NK-92 treated with Interleukin-12 subunit alpha and Interleukin-12 subunit beta, amount 100 ng/mL, for 24 hours (cell line): ENCODE measurements at regions not wholly inside any gene's neighbourhood (a gene's known extent, or its start where the extent isn't known, plus 50 kb on each side); places are given as distances from the start of the nearest gene placed in this dataset.

Experiments used
- DNase-seq: peaks from one replicate; lab custom pipeline; 2025; lab: John Stamatoyannopoulos, UW

DNA sequence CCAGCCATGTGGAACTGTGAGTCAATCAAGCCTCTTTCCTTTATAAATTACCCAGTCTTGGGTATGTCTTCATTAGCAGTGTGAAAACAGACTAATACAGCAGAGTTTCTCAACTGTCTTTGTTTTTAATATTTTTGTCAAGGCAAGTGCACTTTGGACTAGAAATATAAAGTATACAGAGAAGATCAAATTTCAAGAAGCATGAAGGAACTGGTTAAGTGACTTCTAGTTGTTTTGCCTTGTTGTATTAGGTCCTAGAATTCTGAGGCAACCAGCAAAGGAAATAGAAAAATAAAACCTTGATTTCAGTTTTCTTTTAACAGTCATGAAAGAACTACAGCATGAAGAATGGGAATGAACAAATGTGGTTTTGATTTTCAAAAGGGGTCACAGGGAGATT lies 131.1 kb upstream of the PTGFR start:
- no peak for DNase-seq

DNA sequence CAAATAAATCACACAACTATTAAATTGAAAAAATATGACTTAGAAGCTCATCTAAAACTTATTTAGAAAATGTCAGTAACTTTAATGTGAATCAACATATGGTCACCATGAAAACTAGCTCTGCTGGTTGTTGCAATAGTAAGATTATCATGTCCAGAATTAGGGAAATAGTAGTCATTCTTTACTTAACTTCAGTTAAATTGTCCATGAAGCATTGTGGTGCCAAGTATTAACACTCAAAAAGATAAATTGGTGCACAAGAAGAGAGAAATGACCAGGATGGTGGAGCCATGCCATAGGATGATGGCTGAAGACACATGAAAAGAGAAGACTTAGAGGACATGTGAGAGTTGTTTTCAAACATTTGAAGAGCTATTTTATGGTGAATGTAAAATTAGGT lies 130.2 kb upstream of the PTGFR start:
- DNase-seq, result no peak

DNA sequence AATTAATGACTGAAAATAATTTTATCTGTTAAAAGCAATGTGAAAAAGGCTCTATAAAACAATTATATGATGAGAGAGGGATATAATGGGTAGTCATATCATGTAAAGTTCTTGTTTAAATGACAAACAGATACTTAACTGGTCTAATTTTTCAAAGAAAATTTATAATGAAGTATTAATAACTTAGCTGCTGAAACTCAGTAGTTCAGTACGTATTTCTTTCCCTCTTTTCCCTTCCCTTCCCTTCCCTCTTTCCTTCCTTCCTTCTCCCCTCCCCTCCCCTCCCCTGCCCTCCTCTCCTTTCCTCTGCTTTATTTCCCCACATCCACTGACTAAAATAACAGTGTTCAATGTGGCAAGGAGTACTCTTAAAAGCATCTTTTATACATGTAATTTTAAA lies 123.1 kb upstream of the PTGFR start:
- DNase-seq, result no peak

DNA sequence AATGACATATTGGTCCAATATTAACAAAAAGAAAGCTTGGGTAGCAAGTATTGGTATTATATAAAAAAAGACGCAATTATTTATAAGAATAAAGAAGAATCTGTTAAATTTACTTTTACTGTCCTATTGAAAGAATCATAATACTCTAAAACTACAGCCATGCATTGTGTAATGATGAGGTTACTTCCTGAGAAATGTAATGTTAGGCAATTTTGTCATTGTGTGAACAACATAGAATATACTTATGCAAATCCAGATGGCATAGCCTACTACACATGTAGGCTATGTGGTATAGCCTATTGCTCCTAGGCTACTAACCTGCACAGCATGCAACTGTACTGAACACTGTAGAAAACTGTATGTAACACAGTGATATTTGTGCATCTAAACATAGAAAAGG lies 121.2 kb upstream of the PTGFR start:
- no peak for DNase-seq

DNA sequence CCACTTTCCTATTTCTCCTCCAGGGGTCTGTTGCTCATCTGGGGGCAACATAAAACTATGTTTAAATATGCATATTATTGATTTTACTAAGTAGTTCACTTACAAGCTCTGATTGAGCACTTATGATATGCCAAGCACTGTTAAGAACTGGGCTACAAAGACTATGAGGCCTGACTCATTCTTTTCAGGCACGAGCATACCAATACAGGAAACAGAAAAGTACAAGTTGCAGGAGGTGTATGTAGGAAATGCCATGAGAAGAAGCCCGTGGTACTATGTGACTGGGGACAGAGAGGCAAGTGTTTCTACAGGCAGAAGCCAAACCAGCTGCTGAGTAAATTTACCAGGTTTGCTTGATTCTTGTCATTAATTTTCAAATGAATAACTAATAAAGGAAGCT lies 120.4 kb upstream of the PTGFR start:
- DNase-seq, result peak; percentile 17

DNA sequence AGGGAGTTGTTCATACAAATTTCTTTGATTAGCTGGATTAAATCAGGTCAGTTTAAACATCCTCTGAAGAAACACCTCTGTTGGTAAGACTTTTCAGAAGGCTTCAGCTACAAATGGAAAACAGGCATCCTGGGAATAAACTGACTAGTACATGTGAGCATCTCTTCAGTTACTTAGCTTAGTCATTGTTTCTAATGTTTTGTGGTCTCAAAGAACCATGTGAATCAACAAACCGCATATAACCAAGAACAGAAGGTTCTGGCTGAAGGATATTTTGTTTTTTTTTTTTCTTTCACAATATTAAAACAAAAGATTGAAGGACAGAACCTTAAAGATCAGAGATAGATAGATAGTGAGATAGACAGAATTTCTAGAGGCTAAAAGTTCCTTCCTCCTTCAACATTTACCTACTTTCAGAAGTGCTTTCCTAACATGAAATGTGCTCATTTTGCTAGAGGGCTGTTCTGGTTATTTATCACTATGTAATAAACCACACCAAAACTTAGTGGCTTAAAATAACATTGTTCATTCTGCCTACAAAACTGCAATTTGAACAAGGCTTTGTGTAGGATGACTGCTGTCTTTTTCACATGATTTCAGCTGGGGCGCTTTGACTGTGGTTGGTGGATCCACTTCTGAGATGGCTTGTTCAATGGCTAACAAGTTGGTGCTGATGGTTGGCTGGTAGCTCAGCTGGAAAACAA lies 119.8 kb upstream of the PTGFR start:
- DNase-seq, result no peak

DNA sequence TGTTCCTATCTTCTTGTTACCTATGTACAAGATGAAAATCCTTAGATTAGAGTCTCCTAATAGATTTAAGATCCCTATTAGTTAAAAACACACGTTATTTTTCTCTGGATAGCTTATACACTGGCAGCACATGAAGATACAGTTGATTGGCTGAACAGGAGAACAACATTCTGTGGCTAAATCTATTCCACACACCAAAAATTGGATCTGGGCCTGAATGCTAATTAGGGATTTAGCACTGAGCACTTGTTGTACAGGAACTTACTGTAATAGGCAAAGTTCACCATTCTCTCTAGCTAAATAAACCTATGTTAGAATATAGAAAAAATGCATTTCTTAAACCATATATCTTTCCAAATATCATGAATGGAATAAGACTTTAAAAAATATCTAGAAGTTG lies 117.1 kb upstream of the PTGFR start:
- DNase-seq, result no peak

DNA sequence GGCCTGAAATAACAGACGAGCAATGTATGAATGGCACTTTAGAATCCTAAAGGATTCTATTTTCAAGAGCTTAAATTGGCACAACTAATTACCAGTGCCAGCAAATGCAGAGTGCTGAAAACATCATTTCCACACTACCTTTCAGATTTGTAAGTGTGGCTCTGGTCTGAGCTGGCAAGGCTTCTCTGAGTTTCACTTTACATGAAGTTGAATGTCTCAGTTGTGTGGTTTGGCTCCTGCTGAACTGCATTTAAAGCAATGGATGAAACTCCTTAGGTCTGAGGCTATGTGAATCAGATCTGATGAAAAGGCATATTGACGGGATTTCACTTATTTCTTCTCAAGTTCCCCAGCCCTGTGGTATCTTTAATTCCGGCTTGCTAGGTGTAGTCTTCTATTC lies 114.8 kb upstream of the PTGFR start:
- no peak for DNase-seq

DNA sequence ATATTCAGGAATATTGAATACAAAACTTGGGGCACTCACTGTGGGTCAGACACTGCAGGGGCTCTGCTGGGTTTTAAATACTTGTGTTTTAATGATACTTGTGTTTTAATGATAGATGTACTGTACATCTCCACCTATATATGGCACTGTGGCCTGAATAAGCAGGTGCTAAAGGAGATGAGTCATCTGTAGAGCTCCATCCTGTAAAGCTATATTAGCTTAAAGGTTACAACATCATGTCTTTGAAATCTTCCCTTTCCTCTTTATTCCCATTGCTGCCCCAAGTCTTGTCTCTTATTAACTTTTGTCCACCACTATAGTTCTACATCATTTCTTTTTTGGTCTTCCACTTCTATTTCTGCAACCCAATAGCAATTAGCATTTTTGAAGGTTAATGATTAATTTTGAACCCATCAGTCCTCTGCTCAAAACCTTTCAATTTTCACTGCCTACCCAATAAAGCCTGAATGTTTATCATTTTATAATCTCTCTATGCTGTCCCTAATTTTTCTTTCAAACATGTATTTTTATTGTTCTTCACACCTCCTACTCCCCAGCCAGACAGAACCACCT lies 113.3 kb upstream of the PTGFR start:
- DNase-seq, result no peak

DNA sequence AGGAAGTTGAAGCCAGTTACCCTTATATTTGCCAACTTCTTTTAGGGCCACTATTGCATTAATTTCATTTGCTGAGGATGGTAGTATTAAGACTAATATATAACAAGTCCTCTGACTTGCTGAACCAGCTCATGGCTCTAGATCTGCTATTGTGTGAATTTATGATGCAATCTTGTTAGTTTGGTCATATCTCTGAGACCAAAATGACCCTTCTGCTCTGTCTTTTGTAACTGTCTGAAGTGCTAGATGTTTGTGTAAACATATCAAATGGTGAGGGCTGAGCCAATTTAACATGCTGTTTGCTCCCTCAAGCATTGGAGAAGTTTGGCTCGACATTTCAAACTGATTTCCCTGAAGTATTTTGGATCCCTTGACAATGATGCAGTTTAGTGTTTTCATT lies 106.9 kb upstream of the PTGFR start:
- DNase-seq, result no peak

DNA sequence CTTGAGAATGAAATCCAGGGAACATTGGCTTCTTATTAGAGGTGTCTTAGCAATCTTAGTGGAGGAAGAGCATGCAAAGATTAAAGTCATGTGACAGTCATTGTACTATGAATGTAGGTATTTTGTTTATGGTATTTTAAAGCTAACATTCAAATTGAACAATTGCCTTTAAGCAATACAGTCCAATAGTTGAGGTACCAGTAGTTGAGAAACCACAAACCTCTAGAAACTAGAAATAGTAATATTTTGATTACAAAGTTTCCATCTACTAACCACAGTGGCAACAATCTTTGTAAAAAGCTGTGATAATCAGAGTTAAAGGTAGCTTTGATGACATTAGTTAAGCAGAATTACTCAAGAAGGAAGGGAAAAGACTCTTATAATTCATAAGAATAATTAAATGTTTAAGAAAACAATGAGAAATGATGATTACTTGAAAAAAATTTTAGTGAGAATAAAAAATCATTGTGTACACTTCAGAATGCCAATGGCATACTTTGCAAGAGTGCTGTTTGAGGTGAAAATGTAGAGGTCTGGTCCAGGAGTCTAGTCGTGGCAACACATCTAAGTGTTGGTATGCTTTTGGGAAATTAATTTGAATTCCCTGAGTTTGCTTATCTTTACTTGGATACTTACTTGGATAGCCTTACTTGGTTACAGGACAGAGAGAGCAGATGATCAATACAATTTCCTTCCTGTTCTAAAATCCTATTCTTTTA lies 104.9 kb upstream of the PTGFR start:
- DNase-seq, result no peak

DNA sequence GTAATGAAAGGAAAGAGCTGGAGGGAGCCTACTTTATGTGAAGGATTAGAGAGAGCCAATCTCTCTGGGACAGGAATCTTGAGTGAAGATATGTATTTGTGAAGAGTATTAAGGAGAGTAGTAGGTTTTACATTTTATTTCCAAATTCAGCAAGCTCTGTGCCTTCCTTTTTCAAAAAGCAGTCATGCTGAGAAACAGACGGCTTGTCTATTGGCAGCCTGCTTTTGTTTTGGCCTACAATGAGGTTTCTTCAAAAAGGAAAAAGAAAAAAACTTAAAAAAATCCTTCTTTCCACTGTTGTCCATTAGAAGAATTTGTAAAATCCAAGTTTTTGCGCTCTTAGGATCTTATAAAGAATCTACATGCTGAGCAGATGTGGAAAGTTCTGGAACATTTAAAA lies 103.6 kb upstream of the PTGFR start:
- DNase-seq, result no peak

DNA sequence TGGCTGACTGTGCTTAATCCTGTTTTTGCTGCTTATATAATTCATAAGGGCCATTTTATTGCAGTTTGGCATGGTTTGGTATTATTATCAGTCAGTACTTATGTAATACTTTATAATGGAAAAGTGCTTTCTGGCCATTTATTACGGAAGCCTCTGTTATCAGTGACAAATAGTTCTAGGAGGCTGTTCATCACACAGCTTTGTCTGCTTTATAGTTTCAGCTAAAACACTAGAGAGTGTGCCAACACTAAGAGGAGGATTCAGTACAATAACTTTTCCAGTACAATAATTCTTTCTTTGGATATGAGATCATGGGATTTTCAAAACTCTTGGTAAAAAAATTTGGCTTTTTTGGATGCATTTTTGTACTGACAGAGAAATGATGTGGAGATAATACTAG lies 102.9 kb upstream of the PTGFR start:
- DNase-seq, result no peak

DNA sequence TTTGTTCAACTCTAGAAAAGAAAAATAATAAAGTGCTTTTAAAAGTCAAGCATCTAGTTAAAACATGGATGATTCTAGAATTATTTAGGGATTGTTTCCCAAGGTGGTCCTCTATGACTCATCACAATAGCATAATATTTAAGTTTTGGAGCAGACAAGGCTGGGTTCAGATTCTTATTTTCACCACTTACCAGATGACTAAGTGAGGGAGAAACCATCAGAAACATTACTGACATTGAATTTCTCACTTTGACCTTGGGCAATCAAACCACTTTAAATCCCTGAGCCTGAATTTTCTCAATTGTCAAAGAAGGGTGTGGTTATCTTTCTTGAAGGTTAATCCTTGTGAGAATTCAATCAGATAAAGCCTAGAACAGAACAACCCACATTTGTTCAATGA lies 102.5 kb upstream of the PTGFR start:
- DNase-seq, result no peak

DNA sequence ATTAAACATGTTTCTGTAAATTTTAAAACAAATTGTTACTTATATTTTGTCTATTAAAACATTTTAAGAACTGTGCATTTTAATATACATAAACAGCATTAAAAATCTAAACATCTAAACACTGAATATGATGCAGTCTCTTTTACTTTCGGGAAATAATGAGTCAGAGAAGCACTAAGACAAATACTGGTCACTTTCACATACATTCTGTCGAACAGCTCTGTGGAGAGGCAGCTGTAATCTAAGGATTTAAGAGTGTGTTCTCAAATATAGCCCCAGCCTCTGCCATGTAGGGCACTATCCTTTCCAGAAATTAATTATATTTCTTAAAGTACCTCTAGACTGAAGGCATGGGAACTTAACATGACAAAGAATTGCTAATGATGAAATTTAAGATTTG lies 89.6 kb upstream of the PTGFR start:
- DNase-seq, result no peak

DNA sequence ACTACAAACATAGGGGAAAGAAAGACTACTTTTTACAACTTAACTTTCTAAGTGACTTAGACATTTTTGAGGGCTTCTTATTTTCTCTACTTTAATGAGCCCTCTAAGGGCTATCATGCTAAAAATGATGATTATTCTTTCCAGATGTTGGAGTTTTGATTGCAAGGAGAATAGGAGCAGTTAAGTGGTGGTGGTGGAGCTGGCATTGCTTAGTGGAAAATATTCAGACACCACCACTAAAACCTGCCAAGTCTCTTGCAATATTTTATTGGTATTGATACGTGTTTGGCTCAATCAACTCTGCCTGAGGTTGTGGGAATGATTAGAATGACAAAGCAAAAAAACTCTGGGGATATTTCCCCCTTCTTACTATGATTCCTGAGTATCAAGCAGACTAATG lies 82.6 kb upstream of the PTGFR start:
- no peak for DNase-seq

DNA sequence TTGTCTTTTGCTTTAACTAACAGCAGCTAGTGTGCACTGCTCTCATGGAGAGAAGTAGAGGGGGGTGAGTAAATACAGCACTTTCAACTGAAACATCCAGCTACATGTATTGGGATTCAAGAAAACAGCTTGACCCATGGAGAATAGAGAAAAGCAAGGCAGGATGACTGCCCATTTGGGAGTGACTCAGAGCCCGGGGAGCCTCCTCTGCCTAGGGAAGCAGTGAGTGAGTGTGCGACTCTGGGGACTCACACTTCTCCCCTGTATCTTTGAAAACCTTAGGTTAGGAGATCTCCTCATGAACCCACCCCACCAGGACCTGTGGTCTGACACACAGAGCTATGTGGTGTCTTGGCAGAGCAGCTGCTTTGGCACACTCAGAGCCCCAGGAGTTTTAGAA lies 82.0 kb upstream of the PTGFR start:
- no peak for DNase-seq

DNA sequence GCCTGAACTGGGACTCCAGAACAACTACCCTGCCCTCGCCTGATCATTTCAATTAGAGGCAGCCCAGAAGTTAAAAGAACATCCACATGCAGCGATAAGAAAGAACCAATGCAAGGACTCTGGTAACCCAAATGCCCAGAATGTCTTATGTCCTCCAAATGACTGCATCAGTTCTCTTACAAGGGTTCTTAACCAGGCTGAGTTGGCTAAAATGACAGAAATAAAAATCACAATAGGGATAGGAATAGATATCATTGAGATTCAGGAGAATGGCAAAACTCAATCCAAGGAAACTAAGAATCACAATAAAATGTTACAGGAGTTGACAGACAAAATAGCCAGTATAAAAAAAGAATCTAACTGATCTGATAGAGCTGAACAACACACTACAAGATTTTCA lies 80.1 kb upstream of the PTGFR start:
- no peak for DNase-seq

DNA sequence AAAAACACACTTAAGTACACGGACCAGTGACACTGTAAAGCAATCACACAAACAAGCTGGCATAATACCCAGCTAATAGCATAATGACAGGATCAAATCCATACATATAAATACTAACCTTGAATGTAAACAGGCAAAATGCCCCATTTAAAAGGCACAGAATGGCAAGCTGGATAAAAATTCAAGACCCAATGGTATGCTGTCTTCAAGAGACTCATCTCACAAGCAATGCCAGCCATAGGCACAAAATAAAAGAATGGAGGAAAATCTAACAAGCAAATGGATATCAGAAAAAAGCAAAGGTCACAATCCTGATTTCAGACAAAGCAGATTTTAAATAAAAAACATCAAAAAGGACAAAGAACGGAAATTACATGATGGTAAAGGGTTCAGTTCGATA lies 79.1 kb upstream of the PTGFR start:
- no peak for DNase-seq

DNA sequence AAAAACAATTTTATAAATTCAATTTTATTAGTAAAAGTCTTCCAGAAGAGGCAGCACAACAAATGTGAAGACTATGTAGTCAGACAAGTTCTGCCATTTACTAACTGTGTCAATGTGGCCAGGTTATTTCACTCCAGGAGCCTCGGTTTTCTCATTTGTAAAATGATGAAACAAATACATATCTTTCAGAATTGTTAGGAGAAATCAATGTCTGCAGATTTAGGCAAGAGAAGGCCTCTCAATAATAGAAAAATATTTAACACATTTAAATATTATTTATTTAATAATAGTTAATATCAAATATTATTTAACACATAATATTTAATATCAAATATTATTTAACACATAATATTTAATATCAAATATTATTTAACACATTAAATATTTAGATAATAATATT lies 75.6 kb upstream of the PTGFR start:
- DNase-seq, result no peak

DNA sequence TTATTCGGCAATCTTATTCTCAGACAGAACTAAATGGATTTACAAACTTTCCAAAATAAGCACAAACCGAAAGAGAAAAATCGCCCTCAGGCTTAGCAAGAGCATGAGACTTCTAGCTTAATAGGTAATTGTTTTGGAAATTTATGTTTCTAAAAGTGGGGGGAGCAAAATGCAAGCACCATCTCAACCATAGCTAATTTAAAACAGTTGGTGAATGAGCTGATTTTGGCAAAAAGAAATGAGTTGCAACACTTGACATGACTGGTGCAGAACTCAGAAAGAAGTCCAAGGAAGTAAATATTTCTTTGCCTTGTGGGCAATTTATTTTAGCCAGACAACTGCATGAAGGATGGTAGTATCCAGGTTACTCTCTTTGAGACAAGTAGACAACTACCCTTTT lies 71.5 kb upstream of the PTGFR start:
- DNase-seq, result no peak

DNA sequence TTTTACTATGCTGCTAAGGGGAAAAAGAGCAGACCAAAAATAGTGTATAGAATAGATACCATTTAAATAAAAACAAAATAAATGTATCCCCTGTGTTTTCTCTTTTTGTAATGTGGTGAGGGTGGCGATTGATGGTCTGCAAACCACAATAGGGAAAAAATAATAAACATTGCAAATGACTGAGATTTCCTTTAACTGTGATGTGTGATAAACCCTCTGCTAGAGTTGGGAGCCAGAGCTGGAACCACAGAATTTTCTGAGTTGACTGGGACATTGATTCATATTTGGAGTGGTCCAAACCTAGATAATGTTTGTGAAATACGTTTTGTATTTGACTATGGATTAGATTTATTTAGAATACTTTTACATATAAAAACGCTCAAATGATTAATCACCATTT lies 70.6 kb upstream of the PTGFR start:
- DNase-seq, result no peak

DNA sequence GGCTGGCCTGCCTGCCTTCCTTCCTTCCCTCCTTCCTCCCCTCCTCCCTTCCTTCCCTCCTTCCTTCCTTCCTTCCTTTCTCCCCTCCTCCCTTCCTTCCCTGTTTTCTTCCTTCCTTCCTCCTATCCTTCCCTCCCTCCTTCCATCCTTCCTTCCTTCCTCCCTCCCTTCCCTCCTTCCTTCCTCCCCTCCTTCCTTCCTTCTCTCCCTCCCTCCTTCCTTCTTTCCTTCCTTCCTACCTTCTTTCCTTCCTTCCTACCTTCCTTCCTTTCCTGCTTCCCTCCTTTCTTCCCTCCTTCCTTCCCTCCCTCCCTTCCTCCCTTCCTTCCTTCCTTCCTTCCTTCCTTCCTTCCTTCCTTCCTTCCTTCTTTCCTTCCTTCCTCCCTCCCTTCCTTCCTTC lies 70.1 kb upstream of the PTGFR start:
- no peak for DNase-seq

DNA sequence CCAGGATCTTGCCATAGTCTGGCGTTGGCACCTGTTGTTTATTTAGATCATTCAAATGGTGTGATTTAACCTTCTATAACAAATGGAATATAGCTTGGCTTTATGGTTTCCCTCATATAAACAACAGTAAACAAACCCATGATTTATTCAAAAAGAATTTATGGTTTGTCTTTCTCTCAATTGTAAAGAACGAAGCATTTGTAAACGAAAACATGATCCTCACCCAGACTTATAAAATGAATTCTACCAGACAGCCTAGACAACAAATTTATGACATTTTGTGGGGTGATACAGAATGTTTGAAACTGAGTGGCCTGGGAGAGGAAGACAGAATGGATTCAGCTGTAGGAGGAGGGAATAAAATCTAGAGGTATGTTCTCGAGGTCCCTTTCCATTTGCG lies 66.1 kb upstream of the PTGFR start:
- DNase-seq, result no peak
